UCSD-AML1 (cell line): ENCODE measurements at regions not wholly inside any gene's neighbourhood (a gene's known extent, or its start where the extent isn't known, plus 50 kb on each side); places are given as distances from the start of the nearest gene placed in this dataset.

Source experiments
- DNase-seq: peaks from one replicate; lab custom pipeline; 2025; ENCODE audit not compliant: unreplicated experiment; lab: John Stamatoyannopoulos, UW

DNA sequence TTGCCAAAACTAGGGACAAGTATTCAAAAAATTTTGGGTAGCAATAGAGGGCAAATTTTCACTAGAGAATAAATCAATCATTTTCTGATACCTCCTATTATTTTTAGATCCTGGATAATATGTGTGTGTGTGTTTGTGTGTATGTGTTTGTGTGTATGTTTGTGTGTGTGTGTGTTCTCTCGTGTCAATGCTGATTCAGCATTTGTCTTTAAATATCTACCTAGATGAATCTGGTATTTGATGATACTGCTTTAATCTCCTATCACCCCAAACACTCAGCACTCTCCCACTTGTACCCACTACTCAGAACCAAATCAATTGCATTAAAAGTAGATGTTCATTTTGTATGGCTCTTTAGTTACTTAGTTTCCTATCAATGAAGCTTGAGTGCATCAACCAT is 101.3 kb upstream of the NPFFR2 start:
- DNase-seq = no peak

DNA sequence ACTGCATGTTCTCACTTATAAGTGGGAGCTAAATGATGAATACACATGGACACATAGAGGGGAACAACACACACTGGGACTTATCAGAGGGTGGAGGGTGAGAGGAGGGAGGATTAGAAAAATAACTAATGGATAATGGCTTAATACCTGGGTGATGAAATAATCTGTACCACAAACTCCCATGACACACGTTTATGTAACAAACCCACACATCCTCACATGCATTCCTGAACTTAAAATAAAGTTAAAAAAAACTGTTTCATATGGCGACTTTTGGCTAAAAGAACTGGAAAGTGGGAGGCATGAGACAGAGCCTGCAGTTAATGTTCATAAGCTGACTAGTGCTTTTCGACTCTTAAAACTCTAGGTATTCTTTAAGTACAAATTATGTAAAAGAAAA is 98.9 kb upstream of the NPFFR2 start:
- no peak for DNase-seq

GRCh38 chr4:71938776-71939175 is 93.0 kb upstream of the NPFFR2 start:
- no peak for DNase-seq

- peak; percentile 7 for DNase-seq
These were observed 90.8 kb upstream of the NPFFR2 start for GRCh38 chr4:71941001-71941400.

DNA sequence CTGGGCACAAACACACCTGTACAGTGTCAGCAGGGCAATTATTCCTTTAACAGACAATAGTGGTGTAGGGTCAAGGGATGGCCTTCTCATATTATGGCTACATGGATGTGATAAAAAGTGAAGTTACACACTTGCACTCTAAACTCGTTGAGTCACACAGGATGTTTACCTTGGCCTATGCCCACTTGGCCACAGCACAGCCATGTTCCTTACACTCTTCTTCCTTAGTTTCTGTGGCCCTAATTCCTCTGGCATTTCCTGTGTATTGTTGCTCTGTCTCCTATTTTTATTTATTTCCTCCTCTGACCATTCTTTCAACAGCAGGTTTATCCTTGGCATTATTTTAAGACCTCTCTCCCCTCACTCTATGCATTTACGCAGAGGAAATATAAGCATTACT is 86.8 kb upstream of the NPFFR2 start:
- DNase-seq = no peak

DNA sequence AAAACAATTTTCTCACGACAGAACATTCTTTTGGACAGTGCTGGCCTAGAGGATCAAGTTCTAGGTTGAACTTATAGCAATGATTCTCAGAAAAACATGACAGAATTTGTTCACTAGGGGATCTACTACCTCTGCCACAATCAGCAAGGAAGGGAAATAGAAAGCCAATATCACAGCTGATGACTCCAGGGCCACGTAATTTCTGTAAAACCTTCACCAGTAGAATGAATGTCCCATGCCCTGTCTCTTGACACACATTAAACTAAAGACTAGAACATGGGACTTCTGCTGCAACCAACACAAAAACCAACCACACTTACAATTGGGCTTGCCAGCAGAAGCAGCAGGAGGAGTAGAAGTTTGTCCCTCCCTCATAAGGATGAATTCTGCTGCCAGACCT is 86.0 kb upstream of the NPFFR2 start:
- DNase-seq = no peak

GRCh38 chr4:71958978-71959377 is 72.8 kb upstream of the NPFFR2 start:
- DNase-seq = no peak

- no peak for DNase-seq
These were observed 69.1 kb upstream of the NPFFR2 start for GRCh38 chr4:71962622-71963264.

DNA sequence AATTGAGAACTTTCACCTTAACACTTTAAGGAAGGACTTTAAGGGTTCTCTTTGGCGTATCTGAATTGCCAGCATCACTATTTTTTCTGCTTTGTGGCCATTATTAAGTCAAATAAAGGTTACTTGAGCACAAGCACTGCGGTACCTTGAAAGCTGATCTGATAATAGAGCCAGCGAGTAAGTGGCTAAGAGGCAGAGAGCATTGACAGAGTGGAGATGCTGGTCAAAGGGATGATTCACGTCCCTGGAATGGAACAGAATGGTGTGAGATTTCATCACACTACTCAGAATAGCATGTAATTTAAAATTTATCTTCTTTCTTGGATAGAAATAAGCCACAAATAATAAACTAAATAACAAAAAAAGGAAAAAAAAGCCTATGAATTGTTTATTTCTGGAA is 57.1 kb upstream of the NPFFR2 start:
- no peak for DNase-seq

DNA sequence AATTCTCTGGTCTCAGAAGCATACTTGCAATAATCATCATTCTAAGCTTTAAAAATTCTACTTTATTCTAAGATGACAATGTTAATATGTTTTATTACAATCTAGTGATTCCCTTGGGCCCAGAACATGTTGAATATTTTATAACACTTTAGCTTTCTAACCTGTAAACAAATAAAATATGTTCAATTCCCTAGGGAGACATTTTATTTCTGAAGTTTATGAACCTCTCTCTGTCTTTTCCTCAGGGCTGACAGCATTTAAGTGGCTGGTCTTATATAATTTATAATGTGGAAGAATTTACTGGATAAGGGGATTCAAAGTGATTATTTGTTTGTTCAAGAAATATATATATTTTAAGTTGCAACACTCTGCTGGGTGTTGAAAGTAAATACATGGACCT is 55.3 kb upstream of the NPFFR2 start:
- no peak for DNase-seq

DNA sequence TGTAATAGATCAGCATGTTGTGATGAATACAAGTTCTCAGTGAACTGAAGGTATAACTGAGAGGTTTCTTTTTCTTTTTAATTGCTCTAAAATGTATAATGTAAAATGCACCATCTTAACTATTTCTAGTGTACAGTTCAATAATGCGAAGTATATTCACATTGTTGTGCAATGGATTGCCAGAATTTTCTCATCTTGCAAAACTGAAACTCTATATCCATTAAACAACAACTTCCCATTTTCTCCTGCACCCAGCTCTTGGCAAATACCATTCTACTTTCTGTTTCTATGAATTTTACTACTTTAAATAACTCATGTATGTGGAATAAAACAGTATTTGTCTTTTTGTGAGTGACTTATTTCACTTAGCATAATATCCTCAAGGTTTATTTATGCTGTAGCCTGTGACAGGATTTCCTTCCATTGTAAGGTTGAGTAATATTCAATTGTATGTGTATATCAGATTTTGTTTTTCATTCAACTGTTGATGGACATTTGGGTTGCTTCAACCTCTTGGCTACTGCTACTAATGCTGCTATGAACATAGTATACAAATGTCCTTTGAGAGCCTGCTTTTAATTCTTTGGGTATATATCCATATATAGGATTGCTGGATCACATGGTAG is 53.5 kb upstream of the NPFFR2 start:
- no peak for DNase-seq

GRCh38 chr4:71980976-71981375 is 50.8 kb upstream of the NPFFR2 start:
- no peak for DNase-seq
